Stimulated activated CD8-positive, alpha-beta memory T cell treated with anti-CD3 and anti-CD28 coated beads, Interleukin-2, amount 100 ng/mL, for 1 hour (primary cell): ENCODE measurements at regions not wholly inside any gene's neighbourhood (a gene's known extent, or its start where the extent isn't known, plus 50 kb on each side); places are given as distances from the start of the nearest gene placed in this dataset.
"Not testable (repeated sequence)": the region's sequence is repeated elsewhere in the genome, so short reads cannot be mapped to it uniquely, and the experiment has no call there.

Experiments used
- DNase-seq, 2 donors: peaks; one replicate each; pipeline ENCODE4 v3.0.0-alpha.2; 2020; ENCODE audit warnings: low read depth in 2 of 2

GRCh38 chr1:199901341-199901740 lies 126.2 kb upstream of the NR5A2 start:
- no peak for DNase-seq

GRCh38 chr1:199907361-199907760 lies 120.1 kb upstream of the NR5A2 start:
- DNase-seq = no peak

GRCh38 chr1:199909137-199909536 lies 118.4 kb upstream of the NR5A2 start:
- DNase-seq = no peak

GRCh38 chr1:199913318-199913717 lies 114.2 kb upstream of the NR5A2 start:
- DNase-seq = no peak

GRCh38 chr1:199914546-199914945 lies 113.0 kb upstream of the NR5A2 start:
- DNase-seq = no peak

- no peak for DNase-seq
Measured at GRCh38 chr1:199918196-199918769, 109.2 kb upstream of the NR5A2 start.

GRCh38 chr1:199920635-199921034 lies 106.9 kb upstream of the NR5A2 start:
- DNase-seq = no peak

- no peak for DNase-seq
Measured at GRCh38 chr1:199929556-199929955, 98.0 kb upstream of the NR5A2 start.

GRCh38 chr1:199930067-199930466 lies 97.4 kb upstream of the NR5A2 start:
- not testable (repeated sequence) for DNase-seq

- no peak for DNase-seq
Measured at GRCh38 chr1:199931666-199932377, 95.7 kb upstream of the NR5A2 start.

- no peak for DNase-seq
Measured at GRCh38 chr1:199932462-199932861, 95.0 kb upstream of the NR5A2 start.

- no peak for DNase-seq
Measured at GRCh38 chr1:199936441-199936840, 91.1 kb upstream of the NR5A2 start.

- no peak for DNase-seq
Measured at GRCh38 chr1:199937161-199937560, 90.3 kb upstream of the NR5A2 start.

GRCh38 chr1:199937661-199938060 lies 89.8 kb upstream of the NR5A2 start:
- DNase-seq = no peak

GRCh38 chr1:199944986-199945385 lies 82.5 kb upstream of the NR5A2 start:
- DNase-seq = no peak

- DNase-seq = no peak
Measured at GRCh38 chr1:199945591-199945990, 81.9 kb upstream of the NR5A2 start.

GRCh38 chr1:199946305-199947155 lies 81.0 kb upstream of the NR5A2 start:
- no peak for DNase-seq

- DNase-seq = no peak
Measured at GRCh38 chr1:199948587-199949280, 78.8 kb upstream of the NR5A2 start.

GRCh38 chr1:199951005-199951404 lies 76.5 kb upstream of the NR5A2 start:
- not testable (repeated sequence) for DNase-seq

GRCh38 chr1:199953651-199954050 lies 73.9 kb upstream of the NR5A2 start:
- no peak for DNase-seq

GRCh38 chr1:199954699-199955098 lies 72.8 kb upstream of the NR5A2 start:
- no peak for DNase-seq

- DNase-seq = no peak
Measured at GRCh38 chr1:199955235-199955634, 72.3 kb upstream of the NR5A2 start.
